ENCODE measurements at regions not wholly inside any gene's neighbourhood (a gene's known extent, or its start where the extent isn't known, plus 50 kb on each side); places are given as distances from the start of the nearest gene placed in this dataset.

DNA sequence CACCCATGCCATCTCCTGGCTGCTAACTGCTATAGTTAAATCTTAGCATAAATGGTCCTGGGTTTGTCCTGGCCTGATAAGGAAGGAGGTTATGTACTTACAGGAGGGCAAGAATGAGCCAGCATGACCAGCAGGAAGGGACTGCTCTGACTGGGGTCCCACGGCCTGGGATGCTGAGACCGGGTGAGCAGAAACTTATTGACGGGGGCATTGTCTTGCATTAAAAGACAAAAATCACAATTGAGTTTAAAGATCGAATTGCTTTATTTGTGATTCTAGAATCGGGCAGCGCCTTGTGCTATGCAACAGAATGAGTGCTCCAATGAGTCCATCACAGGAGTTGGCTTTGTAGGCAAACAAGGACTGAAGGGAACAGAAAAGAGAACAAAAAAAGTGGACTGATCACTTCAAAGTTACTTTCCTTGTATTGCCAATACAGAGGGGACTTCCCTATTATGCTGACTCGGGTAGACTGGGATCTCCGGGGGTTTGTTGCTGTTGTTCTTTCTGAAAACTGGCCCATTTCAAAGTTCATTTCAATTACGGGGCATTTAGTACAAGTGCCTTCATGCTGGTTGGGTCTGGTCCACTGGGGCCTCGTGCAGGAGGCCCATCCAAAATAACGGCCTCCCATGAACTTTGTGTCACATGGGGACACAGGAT lies 87.1 kb upstream of the SLC66A3 start:
- TF ChIP-seq, protein P1, sequence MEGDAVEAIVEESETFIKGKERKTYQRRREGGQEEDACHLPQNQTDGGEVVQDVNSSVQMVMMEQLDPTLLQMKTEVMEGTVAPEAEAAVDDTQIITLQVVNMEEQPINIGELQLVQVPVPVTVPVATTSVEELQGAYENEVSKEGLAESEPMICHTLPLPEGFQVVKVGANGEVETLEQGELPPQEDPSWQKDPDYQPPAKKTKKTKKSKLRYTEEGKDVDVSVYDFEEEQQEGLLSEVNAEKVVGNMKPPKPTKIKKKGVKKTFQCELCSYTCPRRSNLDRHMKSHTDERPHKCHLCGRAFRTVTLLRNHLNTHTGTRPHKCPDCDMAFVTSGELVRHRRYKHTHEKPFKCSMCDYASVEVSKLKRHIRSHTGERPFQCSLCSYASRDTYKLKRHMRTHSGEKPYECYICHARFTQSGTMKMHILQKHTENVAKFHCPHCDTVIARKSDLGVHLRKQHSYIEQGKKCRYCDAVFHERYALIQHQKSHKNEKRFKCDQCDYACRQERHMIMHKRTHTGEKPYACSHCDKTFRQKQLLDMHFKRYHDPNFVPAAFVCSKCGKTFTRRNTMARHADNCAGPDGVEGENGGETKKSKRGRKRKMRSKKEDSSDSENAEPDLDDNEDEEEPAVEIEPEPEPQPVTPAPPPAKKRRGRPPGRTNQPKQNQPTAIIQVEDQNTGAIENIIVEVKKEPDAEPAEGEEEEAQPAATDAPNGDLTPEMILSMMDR (IDR thresholded peaks at IDR 0.05): no peak
- TF ChIP-seq EZH2phosphoT487 (IDR thresholded peaks at IDR 0.05): no peak
- TF ChIP-seq EZH2 (IDR thresholded peaks at IDR 0.05): no peak

All from neural progenitor cell (in vitro differentiated cells).